ENCODE measurements at regions not wholly inside any gene's neighbourhood (a gene's known extent, or its start where the extent isn't known, plus 50 kb on each side); places are given as distances from the start of the nearest gene placed in this dataset.

DNA sequence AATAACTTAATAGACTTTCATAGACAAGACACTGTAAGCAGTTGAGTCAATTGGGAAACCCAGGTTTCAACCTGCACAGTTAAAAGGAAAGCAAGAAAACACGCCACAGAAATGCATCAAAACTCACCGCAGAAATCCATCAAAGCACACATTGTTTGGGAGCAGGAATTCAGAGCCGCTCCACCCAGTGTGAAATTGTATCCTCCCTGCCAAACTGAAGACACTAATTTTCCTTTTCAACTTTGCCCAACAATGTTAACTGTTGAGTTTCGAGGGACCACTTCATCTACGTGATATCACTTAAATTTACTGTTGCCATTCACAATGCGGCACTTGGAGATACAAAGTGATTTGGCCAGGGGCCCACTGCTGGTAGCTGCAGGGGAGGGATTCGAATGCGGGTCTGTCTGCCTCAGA, 92.7 kb downstream of the DACT2 start:
- no peak for ATAC-seq
- TF ChIP-seq CSDC2 (CRISPR knock-in tag; IDR thresholded peaks at IDR 0.05) (no peak), PPARA (CRISPR knock-in tag; IDR thresholded peaks at IDR 0.05; ENCODE audit: borderline replicate concordance) (no peak), TCF4 (CRISPR knock-in tag; IDR thresholded peaks at IDR 0.05; ENCODE audit: borderline replicate concordance) (no peak), ZNF565 (CRISPR knock-in tag; conservative IDR thresholded peaks at IDR 0.05; ENCODE audit: low read depth) (no peak), ISL1 (CRISPR knock-in tag; IDR thresholded peaks at IDR 0.05) (no peak), ESRRG (CRISPR knock-in tag; IDR thresholded peaks at IDR 0.05) (no peak), ZNF70 (CRISPR knock-in tag; IDR thresholded peaks at IDR 0.05) (no peak), ZFP3 (CRISPR knock-in tag; IDR thresholded peaks at IDR 0.05) (no peak)
- TF ChIP-seq, protein P1, sequence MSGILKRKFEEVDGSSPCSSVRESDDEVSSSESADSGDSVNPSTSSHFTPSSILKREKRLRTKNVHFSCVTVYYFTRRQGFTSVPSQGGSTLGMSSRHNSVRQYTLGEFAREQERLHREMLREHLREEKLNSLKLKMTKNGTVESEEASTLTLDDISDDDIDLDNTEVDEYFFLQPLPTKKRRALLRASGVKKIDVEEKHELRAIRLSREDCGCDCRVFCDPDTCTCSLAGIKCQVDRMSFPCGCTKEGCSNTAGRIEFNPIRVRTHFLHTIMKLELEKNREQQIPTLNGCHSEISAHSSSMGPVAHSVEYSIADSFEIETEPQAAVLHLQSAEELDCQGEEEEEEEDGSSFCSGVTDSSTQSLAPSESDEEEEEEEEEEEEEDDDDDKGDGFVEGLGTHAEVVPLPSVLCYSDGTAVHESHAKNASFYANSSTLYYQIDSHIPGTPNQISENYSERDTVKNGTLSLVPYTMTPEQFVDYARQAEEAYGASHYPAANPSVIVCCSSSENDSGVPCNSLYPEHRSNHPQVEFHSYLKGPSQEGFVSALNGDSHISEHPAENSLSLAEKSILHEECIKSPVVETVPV (CRISPR knock-in tag; IDR thresholded peaks at IDR 0.05), result no peak
- TF ChIP-seq, protein P2, sequence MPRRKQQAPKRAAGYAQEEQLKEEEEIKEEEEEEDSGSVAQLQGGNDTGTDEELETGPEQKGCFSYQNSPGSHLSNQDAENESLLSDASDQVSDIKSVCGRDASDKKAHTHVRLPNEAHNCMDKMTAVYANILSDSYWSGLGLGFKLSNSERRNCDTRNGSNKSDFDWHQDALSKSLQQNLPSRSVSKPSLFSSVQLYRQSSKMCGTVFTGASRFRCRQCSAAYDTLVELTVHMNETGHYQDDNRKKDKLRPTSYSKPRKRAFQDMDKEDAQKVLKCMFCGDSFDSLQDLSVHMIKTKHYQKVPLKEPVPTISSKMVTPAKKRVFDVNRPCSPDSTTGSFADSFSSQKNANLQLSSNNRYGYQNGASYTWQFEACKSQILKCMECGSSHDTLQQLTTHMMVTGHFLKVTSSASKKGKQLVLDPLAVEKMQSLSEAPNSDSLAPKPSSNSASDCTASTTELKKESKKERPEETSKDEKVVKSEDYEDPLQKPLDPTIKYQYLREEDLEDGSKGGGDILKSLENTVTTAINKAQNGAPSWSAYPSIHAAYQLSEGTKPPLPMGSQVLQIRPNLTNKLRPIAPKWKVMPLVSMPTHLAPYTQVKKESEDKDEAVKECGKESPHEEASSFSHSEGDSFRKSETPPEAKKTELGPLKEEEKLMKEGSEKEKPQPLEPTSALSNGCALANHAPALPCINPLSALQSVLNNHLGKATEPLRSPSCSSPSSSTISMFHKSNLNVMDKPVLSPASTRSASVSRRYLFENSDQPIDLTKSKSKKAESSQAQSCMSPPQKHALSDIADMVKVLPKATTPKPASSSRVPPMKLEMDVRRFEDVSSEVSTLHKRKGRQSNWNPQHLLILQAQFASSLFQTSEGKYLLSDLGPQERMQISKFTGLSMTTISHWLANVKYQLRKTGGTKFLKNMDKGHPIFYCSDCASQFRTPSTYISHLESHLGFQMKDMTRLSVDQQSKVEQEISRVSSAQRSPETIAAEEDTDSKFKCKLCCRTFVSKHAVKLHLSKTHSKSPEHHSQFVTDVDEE (CRISPR knock-in tag; IDR thresholded peaks at IDR 0.05), result no peak
- TF ChIP-seq, protein P3, sequence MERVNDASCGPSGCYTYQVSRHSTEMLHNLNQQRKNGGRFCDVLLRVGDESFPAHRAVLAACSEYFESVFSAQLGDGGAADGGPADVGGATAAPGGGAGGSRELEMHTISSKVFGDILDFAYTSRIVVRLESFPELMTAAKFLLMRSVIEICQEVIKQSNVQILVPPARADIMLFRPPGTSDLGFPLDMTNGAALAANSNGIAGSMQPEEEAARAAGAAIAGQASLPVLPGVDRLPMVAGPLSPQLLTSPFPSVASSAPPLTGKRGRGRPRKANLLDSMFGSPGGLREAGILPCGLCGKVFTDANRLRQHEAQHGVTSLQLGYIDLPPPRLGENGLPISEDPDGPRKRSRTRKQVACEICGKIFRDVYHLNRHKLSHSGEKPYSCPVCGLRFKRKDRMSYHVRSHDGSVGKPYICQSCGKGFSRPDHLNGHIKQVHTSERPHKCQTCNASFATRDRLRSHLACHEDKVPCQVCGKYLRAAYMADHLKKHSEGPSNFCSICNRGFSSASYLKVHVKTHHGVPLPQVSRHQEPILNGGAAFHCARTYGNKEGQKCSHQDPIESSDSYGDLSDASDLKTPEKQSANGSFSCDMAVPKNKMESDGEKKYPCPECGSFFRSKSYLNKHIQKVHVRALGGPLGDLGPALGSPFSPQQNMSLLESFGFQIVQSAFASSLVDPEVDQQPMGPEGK (CRISPR knock-in tag; IDR thresholded peaks at IDR 0.05; ENCODE audit: borderline replicate concordance), result no peak

DNA sequence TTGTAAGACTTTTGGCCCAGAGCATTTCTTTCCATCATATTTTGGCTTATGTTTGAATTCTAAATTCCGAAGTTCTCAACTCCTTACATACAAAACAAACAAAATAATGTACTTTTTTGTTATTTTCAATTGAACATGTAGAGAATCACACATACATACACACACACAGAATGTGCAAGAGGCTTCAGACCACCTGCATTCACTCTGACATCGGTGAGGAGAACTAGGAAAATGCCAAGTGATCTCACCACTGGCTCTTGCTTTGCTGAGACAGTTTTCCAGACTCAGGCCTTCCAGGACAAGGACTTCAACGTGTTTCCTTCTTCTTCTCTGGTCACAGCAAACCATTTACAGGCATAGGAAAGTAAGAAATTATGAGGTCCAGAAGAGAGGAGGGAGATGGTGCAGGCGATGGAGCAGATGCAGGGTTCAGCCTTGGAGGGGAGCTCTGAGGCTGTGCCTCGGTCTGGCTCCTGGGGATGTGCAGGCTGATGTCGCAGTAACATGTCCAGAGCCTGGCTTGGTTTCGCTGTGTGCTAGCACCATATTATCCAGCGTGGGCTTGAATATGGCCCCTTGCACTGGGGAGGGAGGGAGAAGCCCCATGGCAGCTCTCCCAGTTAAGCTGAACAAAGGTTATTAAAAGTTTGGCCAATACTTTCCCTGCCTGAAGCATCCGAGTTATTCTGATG, 93.4 kb downstream of the DACT2 start:
- TF ChIP-seq GLIS3 (CRISPR knock-in tag; IDR thresholded peaks at IDR 0.05) (no peak), ZNF70 (CRISPR knock-in tag; IDR thresholded peaks at IDR 0.05) (no peak), TCF4 (CRISPR knock-in tag; IDR thresholded peaks at IDR 0.05; ENCODE audit: borderline replicate concordance) (no peak), ZFP3 (CRISPR knock-in tag; IDR thresholded peaks at IDR 0.05) (no peak), ZNF8 (CRISPR knock-in tag; IDR thresholded peaks at IDR 0.05) (no peak), OSR1 (CRISPR knock-in tag; IDR thresholded peaks at IDR 0.05) (no peak), ZC3H10 (CRISPR knock-in tag; IDR thresholded peaks at IDR 0.05) (no peak), ISL1 (CRISPR knock-in tag; IDR thresholded peaks at IDR 0.05) (no peak), SNAI2 (CRISPR knock-in tag; IDR thresholded peaks at IDR 0.05) (no peak), ESRRG (CRISPR knock-in tag; IDR thresholded peaks at IDR 0.05) (no peak), BACH2 (CRISPR knock-in tag; IDR thresholded peaks at IDR 0.05; ENCODE audit: borderline replicate concordance) (no peak), ZFP30 (CRISPR knock-in tag; IDR thresholded peaks at IDR 0.05) (no peak), ZNF565 (CRISPR knock-in tag; conservative IDR thresholded peaks at IDR 0.05; ENCODE audit: low read depth) (no peak), RARB (CRISPR knock-in tag; IDR thresholded peaks at IDR 0.05) (no peak), PPARA (CRISPR knock-in tag; IDR thresholded peaks at IDR 0.05; ENCODE audit: borderline replicate concordance) (no peak)
- TF ChIP-seq, protein P4, sequence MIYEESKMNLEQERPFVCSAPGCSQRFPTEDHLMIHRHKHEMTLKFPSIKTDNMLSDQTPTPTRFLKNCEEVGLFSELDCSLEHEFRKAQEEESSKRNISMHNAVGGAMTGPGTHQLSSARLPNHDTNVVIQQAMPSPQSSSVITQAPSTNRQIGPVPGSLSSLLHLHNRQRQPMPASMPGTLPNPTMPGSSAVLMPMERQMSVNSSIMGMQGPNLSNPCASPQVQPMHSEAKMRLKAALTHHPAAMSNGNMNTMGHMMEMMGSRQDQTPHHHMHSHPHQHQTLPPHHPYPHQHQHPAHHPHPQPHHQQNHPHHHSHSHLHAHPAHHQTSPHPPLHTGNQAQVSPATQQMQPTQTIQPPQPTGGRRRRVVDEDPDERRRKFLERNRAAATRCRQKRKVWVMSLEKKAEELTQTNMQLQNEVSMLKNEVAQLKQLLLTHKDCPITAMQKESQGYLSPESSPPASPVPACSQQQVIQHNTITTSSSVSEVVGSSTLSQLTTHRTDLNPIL (CRISPR knock-in tag; IDR thresholded peaks at IDR 0.05; ENCODE audit: low read depth), result no peak
- TF ChIP-seq, protein P1 (CRISPR knock-in tag; IDR thresholded peaks at IDR 0.05), result no peak
- TF ChIP-seq, protein P2 (CRISPR knock-in tag; IDR thresholded peaks at IDR 0.05), result no peak
- TF ChIP-seq, protein P5, sequence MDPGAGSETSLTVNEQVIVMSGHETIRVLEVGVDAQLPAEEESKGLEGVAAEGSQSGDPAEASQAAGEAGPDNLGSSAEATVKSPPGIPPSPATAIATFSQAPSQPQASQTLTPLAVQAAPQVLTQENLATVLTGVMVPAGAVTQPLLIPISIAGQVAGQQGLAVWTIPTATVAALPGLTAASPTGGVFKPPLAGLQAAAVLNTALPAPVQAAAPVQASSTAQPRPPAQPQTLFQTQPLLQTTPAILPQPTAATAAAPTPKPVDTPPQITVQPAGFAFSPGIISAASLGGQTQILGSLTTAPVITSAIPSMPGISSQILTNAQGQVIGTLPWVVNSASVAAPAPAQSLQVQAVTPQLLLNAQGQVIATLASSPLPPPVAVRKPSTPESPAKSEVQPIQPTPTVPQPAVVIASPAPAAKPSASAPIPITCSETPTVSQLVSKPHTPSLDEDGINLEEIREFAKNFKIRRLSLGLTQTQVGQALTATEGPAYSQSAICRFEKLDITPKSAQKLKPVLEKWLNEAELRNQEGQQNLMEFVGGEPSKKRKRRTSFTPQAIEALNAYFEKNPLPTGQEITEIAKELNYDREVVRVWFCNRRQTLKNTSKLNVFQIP (CRISPR knock-in tag; IDR thresholded peaks at IDR 0.05; ENCODE audit: borderline replicate concordance, low read depth), result no peak
- TF ChIP-seq, protein P3 (CRISPR knock-in tag; IDR thresholded peaks at IDR 0.05; ENCODE audit: borderline replicate concordance), result no peak
- ATAC-seq, result no peak

Measured in SK-N-SH treated with all-trans-retinoic acid at 6 μM for 48 hours (cell line).